H1 (cell line): ENCODE measurements at regions not wholly inside any gene's neighbourhood (a gene's known extent, or its start where the extent isn't known, plus 50 kb on each side); places are given as distances from the start of the nearest gene placed in this dataset.

Experiments
- ATF3 ChIP-seq: IDR thresholded peaks from 2 replicates; pipeline ENCODE4 v1.6.1; 2011; ENCODE audit warnings: low read depth, mild to moderate bottlenecking, low read length; ENCODE audit not compliant: insufficient read depth
- CHD2 ChIP-seq: IDR thresholded peaks from 2 replicates; pipeline ENCODE4 v1.6.1; 2012; ENCODE audit warnings: low read length, improper control_type of control experiment
- CHD7 ChIP-seq: fragments of 300-600 bp; sonication (generic); IDR thresholded peaks from 2 replicates; pipeline ENCODE4 v1.7.1; 2012; ENCODE audit warnings: low read length, moderate library complexity, mild to moderate bottlenecking, inconsistent platforms; ENCODE audit not compliant: insufficient replicate concordance
- EP300 ChIP-seq, 2 experiments: IDR thresholded peaks; 1 replicate in 1 of 2; 2 replicates in 1 of 2; pipeline ENCODE4 v1.6.1; 2011 to 2012; ENCODE audit warnings: low read depth in 2 of 2, low read length in 2 of 2, mild to moderate bottlenecking in 2 of 2, borderline replicate concordance in 1 of 2, inconsistent platforms in 1 of 2, moderate library complexity in 1 of 2
- FOSL1 ChIP-seq: IDR thresholded peaks from 2 replicates; pipeline ENCODE4 v1.6.1; 2011; ENCODE audit warnings: mild to moderate bottlenecking, low read depth, low read length, moderate library complexity; ENCODE audit not compliant: insufficient read depth
- NRF1 ChIP-seq: IDR thresholded peaks from 2 replicates; pipeline ENCODE4 v1.6.1; 2011; ENCODE audit warnings: mild to moderate bottlenecking, low read depth, low read length, improper control_type of control experiment
- RAD21 ChIP-seq, 2 experiments: IDR thresholded peaks in 1 of 2; conservative IDR thresholded peaks in 1 of 2; 2 replicates each; pipeline ENCODE4 v1.6.1; 2011; ENCODE audit warnings: low read depth in 2 of 2, low read length in 2 of 2, improper control_type of control experiment in 1 of 2, inconsistent platforms in 1 of 2, mild to moderate bottlenecking in 1 of 2, moderate library complexity in 1 of 2
- SP2 ChIP-seq: IDR thresholded peaks from 2 replicates; pipeline ENCODE4 v1.6.1; 2012; ENCODE audit warnings: mild to moderate bottlenecking, low read length, inconsistent platforms
- SP4 ChIP-seq: IDR thresholded peaks from 2 replicates; pipeline ENCODE4 v1.6.1; 2012; ENCODE audit warnings: low read length, inconsistent platforms
- USF2 ChIP-seq: IDR thresholded peaks from 2 replicates; pipeline ENCODE4 v1.6.1; 2011; ENCODE audit warnings: low read length, improper control_type of control experiment

GRCh38 chr13:24074678-24075077, 85.8 kb upstream of the SPATA13 start (continued):
- no peak for TF ChIP-seq CHD7
- TF ChIP-seq EP300 (IDR thresholded peaks at IDR 0.05; ENCODE audit: borderline replicate concordance in 1 of 2, low read depth in 2 of 2, low read length in 2 of 2) = no peak
- TF ChIP-seq ATF3 = no peak
- TF ChIP-seq CHD2 = no peak
- no peak for TF ChIP-seq NRF1
- TF ChIP-seq FOSL1 = no peak
- no peak for TF ChIP-seq SP2
- no peak for TF ChIP-seq RAD21 (IDR thresholded peaks at IDR 0.05 in 1 of 2, conservative IDR thresholded peaks at IDR 0.05 in 1 of 2; ENCODE audit: low read depth in 2 of 2, low read length in 2 of 2)
- no peak for TF ChIP-seq USF2
- TF ChIP-seq SP4 = no peak
